ENCODE measurements at regions not wholly inside any gene's neighbourhood (a gene's known extent, or its start where the extent isn't known, plus 50 kb on each side); places are given as distances from the start of the nearest gene placed in this dataset.

GRCh38 chr2:83744855-83745254, 714.2 kb downstream of the SUCLG1 start:
- no peak overlapping the region for H2AFZ ChIP-seq (ENCODE audit: low read depth, low read length)
- intact Hi-C loops (cut with micrococcal nuclease), result no loop called here
- no peaks in the 10 kb centered on the region for H3K36me3 ChIP-seq (ENCODE audit: control insufficient read depth, insufficient read depth, low read length)
- H3K9me1 ChIP-seq (ENCODE audit: control insufficient read depth, insufficient read depth, low read length), result no peaks in the 10 kb centered on the region
- no peak overlapping the region for H3K4me2 ChIP-seq (ENCODE audit: insufficient read depth, low read length)
- H3K27ac ChIP-seq (ENCODE audit: extremely low read depth, low read depth, low read length), result no peak overlapping the region
- H3K9me3 ChIP-seq (replicated peaks; ENCODE audit: control insufficient read depth, insufficient read depth, low read depth, low read length), result no peaks in the 10 kb centered on the region
- no TSS peak for BruUV-seq (replicated peaks)
- in situ Hi-C loops (cut with MboI), result no loop called here
- H3K4me1 ChIP-seq (replicated peaks in 1 of 2; ENCODE audit: control insufficient read depth in 2 of 2, insufficient read depth in 2 of 2, low read length in 2 of 2), result no peaks in the 10 kb centered on the region; a peak in 1 of 5 replicates
- no peak overlapping the region for H3K4me3 ChIP-seq
- no peaks in the 10 kb centered on the region for H3K27me3 ChIP-seq (ENCODE audit: control insufficient read depth in 2 of 2, insufficient read depth in 2 of 2, low read length in 2 of 2)
- no peak for TF ChIP-seq PML (IDR thresholded peaks at IDR 0.05; ENCODE audit: low read length)
- TF ChIP-seq, protein P1, sequence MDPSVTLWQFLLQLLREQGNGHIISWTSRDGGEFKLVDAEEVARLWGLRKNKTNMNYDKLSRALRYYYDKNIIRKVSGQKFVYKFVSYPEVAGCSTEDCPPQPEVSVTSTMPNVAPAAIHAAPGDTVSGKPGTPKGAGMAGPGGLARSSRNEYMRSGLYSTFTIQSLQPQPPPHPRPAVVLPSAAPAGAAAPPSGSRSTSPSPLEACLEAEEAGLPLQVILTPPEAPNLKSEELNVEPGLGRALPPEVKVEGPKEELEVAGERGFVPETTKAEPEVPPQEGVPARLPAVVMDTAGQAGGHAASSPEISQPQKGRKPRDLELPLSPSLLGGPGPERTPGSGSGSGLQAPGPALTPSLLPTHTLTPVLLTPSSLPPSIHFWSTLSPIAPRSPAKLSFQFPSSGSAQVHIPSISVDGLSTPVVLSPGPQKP (CRISPR knock-in tag; IDR thresholded peaks at IDR 0.05), result no peak
- no peak for TF ChIP-seq WHSC1 (IDR thresholded peaks at IDR 0.05; ENCODE audit: low read length)
- no peak for TF ChIP-seq POLR2AphosphoS5 (IDR thresholded peaks at IDR 0.05; ENCODE audit: control insufficient read depth, insufficient read depth, low read depth, low read length)
- TF ChIP-seq ZNF586 (CRISPR knock-in tag; conservative IDR thresholded peaks at IDR 0.05), result no peak
- WGBS (ENCODE audit: insufficient coverage, low coverage, missing lambda C conversion rate), result 35% methylated on average over 4 of the region's 4 CpGs
- H3K9ac ChIP-seq (ENCODE audit: insufficient read depth in 1 of 2, low read depth in 2 of 2, low read length in 2 of 2), result no peak overlapping the region
- FAIRE-seq, result no peak
- no peaks in the 10 kb centered on the region for H4K20me1 ChIP-seq (replicated peaks; ENCODE audit: control insufficient read depth, insufficient read depth, low read length)
- no peaks in the 10 kb centered on the region for H3K79me2 ChIP-seq (ENCODE audit: control insufficient read depth, insufficient read depth, low read length)
- POLR2A ChIA-PET, result no interaction called here
- CTCF ChIA-PET (ENCODE audit: low intra/inter-chr PET ratio), result no interaction called here
- ATAC-seq, result no peak
- no peak for DNase-seq (ENCODE audit: extremely low read depth in 1 of 4, low spot score in 3 of 4)

GRCh38 chr2:83742117-83742782, 716.8 kb downstream of the SUCLG1 start:
- no peaks in the 10 kb centered on the region for H3K9me3 ChIP-seq (replicated peaks; ENCODE audit: control insufficient read depth, insufficient read depth, low read depth, low read length)
- DNase-seq (ENCODE audit: extremely low read depth in 1 of 4, low spot score in 3 of 4), result no peak
- no peak overlapping the region for H2AFZ ChIP-seq (ENCODE audit: low read depth, low read length)
- H3K27ac ChIP-seq (ENCODE audit: extremely low read depth, low read depth, low read length), result no peak overlapping the region
- no peak for FAIRE-seq
- ChIA-PET POLR2A (no interaction called here), CTCF (ENCODE audit: low intra/inter-chr PET ratio) (no interaction called here)
- TF ChIP-seq ZNF699 (CRISPR knock-in tag; IDR thresholded peaks at IDR 0.05; ENCODE audit: insufficient replicate concordance) (no peak), NFIC (IDR thresholded peaks at IDR 0.05) (peak; percentile 22; the same call in 1 of the 2 replicates)
- in situ Hi-C loops (cut with MboI), result no loop called here
- no peaks in the 10 kb centered on the region for H3K36me3 ChIP-seq (ENCODE audit: control insufficient read depth, insufficient read depth, low read length)
- 18% methylated on average over 2 of the region's 2 CpGs for WGBS (ENCODE audit: insufficient coverage, low coverage, missing lambda C conversion rate)
- no peak overlapping the region for H3K4me2 ChIP-seq (ENCODE audit: insufficient read depth, low read length)
- no peaks in the 10 kb centered on the region for H3K79me2 ChIP-seq (ENCODE audit: control insufficient read depth, insufficient read depth, low read length)
- ATAC-seq, result no peak
- intact Hi-C loops (cut with micrococcal nuclease), result no loop called here
- H3K27me3 ChIP-seq (ENCODE audit: control insufficient read depth in 2 of 2, insufficient read depth in 2 of 2, low read length in 2 of 2), result no peaks in the 10 kb centered on the region
- no peak overlapping the region for H3K9ac ChIP-seq (ENCODE audit: insufficient read depth in 1 of 2, low read depth in 2 of 2, low read length in 2 of 2)
- no peaks in the 10 kb centered on the region for H3K9me1 ChIP-seq (ENCODE audit: control insufficient read depth, insufficient read depth, low read length)
- H3K4me3 ChIP-seq, result no peak overlapping the region
- H3K4me1 ChIP-seq (replicated peaks in 1 of 2; ENCODE audit: control insufficient read depth in 2 of 2, insufficient read depth in 2 of 2, low read length in 2 of 2), result no peaks in the 10 kb centered on the region
- BruUV-seq (replicated peaks), result no TSS peak
- no peaks in the 10 kb centered on the region for H4K20me1 ChIP-seq (replicated peaks; ENCODE audit: control insufficient read depth, insufficient read depth, low read length)
